GM06990 (cell line): ENCODE measurements at regions not wholly inside any gene's neighbourhood (a gene's known extent, or its start where the extent isn't known, plus 50 kb on each side); places are given as distances from the start of the nearest gene placed in this dataset.

Experiments used
- DNase-seq: peaks from one replicate; pipeline ENCODE4 v3.0.0-alpha.2; 2011; ENCODE audit not compliant: insufficient read length; ENCODE audit errors: extremely low read depth
- H3K27me3 ChIP-seq: replicated peaks from 2 replicates; pipeline ENCODE4 v1.6.0; 2011; ENCODE audit warnings: low read length; ENCODE audit not compliant: control insufficient read depth, insufficient read depth
- H3K36me3 ChIP-seq: 2 replicates; pipeline ENCODE4 v1.5.1; 2011; ENCODE audit warnings: low read length; ENCODE audit not compliant: control insufficient read depth, insufficient read depth
- H3K4me3 ChIP-seq: replicated peaks from 2 replicates; pipeline ENCODE4 v1.5.1; 2011; ENCODE audit warnings: low read depth, mild to moderate bottlenecking, control low read depth, low read length
- TF ChIP-seq, protein P1 (sequence below): IDR thresholded peaks from 2 replicates; pipeline ENCODE4 v1.5.1; 2011; ENCODE audit warnings: low read length, control low read depth, mild to moderate bottlenecking, inconsistent platforms; ENCODE audit not compliant: insufficient read depth, poor library complexity, severe bottlenecking

GRCh38 chr7:121525155-121525819, 129.2 kb upstream of the FAM3C start:
- no peak for DNase-seq
- Histone ChIP-seq H3K36me3 (no peaks in the 10 kb centered on the region), H3K27me3 (no peaks in the 10 kb centered on the region), H3K4me3 (no peak overlapping the region)
- TF ChIP-seq, protein P1, sequence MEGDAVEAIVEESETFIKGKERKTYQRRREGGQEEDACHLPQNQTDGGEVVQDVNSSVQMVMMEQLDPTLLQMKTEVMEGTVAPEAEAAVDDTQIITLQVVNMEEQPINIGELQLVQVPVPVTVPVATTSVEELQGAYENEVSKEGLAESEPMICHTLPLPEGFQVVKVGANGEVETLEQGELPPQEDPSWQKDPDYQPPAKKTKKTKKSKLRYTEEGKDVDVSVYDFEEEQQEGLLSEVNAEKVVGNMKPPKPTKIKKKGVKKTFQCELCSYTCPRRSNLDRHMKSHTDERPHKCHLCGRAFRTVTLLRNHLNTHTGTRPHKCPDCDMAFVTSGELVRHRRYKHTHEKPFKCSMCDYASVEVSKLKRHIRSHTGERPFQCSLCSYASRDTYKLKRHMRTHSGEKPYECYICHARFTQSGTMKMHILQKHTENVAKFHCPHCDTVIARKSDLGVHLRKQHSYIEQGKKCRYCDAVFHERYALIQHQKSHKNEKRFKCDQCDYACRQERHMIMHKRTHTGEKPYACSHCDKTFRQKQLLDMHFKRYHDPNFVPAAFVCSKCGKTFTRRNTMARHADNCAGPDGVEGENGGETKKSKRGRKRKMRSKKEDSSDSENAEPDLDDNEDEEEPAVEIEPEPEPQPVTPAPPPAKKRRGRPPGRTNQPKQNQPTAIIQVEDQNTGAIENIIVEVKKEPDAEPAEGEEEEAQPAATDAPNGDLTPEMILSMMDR = no peak

DNA sequence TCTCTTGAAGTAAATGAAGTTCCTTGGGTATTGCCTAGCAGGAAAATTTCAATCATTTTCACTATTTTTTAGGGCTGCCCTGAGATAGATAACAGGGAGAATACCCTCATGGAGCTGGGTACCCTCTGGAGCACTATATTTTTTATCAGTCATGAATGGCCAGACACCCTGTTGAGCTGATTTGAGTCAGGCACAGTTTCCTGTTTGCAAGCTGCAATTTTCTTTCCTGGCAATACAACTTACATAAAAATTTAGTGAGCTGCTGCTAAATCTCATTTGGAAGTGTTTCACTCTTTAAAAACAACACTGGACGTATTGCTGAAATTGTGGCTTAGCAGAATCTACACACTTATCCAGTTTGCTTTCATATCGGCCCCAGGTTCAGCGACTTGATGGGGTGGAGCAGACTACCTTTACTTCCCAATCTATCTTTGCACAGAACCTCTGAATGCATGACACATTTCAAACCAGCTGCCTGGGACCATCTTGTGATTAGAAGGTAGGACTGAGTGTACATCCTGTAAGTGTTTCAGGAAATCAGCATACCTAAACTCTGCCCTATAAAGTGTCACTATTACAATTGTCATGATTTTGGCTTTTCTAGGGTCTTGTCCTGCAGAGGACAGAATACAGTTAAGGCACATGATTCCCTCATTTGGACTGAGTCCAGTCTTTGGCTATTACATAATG, 125.7 kb upstream of the FAM3C start:
- TF ChIP-seq, protein P1 = no peak
- no peak for DNase-seq
- no peaks in the 10 kb centered on the region for H3K27me3 ChIP-seq
- H3K36me3 ChIP-seq = no peaks in the 10 kb centered on the region
- H3K4me3 ChIP-seq = no peak overlapping the region

- Histone ChIP-seq H3K27me3 (no peaks in the 10 kb centered on the region), H3K36me3 (no peaks in the 10 kb centered on the region), H3K4me3 (no peak overlapping the region)
- no peak for DNase-seq
- TF ChIP-seq, protein P1 = no peak
Measured at GRCh38 chr7:121520911-121521310, 124.8 kb upstream of the FAM3C start.

DNA sequence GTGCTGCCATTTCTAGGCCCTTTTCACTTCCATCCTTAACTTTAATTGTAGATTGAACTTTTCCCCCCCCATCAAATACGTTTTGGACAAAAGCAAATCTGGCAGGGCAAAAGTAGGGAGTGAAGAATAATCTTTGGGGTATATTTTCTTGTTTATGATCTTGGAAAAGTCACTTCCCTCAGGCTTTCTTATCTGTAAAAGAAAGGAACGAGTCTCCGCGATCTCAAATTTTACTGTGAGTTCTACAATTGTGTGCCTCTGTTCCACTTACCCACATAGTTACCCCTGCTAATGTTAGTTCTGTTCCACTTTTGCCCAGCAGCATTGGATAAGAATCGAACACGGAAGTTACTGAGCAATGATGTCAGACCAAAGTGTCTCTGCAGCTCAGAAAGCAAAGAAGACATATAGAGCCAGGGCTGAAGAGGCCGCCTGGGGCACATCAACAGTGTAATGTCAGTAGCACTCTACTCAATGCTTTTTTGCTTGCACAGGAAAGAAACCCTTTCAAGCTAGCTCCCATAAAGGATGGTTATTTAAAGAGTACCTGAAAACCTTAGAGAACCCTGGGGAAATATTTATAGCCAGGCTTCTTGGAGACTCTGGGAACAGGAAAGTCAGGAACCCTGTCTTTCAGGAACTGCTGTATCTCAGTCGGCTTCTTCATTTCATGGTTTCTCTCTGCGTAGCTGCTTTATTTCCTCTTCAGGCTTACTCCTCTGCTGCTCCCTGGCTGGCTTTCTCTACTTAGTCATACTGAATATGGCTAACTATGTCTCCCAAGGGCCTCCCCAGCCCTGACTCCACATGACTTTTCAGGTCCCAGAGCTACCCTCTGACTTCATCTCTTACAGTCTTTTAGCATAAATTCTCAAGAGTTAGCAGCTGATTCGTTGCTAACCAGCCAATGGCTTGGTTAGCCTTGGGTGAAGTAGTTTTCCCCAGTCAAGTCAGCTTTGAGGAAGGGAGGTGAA, 123.7 kb upstream of the FAM3C start:
- Histone ChIP-seq H3K4me3 (no peak overlapping the region), H3K36me3 (no peaks in the 10 kb centered on the region), H3K27me3 (no peaks in the 10 kb centered on the region)
- TF ChIP-seq, protein P1 = no peak
- DNase-seq = no peak

- Histone ChIP-seq H3K27me3 (no peaks in the 10 kb centered on the region), H3K4me3 (no peak overlapping the region), H3K36me3 (no peaks in the 10 kb centered on the region)
- TF ChIP-seq, protein P1 = no peak
- no peak for DNase-seq
Measured at GRCh38 chr7:121517591-121517990, 121.5 kb upstream of the FAM3C start.
